K562 (cell line): ENCODE measurements at regions not wholly inside any gene's neighbourhood (a gene's known extent, or its start where the extent isn't known, plus 50 kb on each side); places are given as distances from the start of the nearest gene placed in this dataset.

Source experiments
- ATAC-seq: fragments of 200-7000 bp; cut with Tn5 transposase; 3 replicates; pipeline ENCODE4 v1.9.1; 2020; ENCODE audit warnings: moderate library complexity
- BruUV-seq: library from RNA; stranded (reverse); fragments of 400-500 nt; replicated peaks from 2 replicates; lab custom pipeline; 2021; lab: Mats Ljungman, UMichigan
- CTCF ChIA-PET: fragments of 300-600 bp; formaldehyde crosslinking; extraction: SDS; loops from one replicate; lab custom pipeline; 2021; ENCODE audit warnings: low intra/inter-chr PET ratio; lab: Yijun Ruan, JAX
- POLR2A ChIA-PET: fragments of 300-600, 350-650 bp; sonication (Branson Sonifier 250); formaldehyde crosslinking; extraction: SDS; loops from one replicate; lab custom pipeline; 2021; ENCODE audit warnings: antibody characterized with exemption, inconsistent platforms; lab: Yijun Ruan, JAX
- DNase-seq, 4 experiments: peaks; one replicate each; pipeline versions ENCODE4 v3.0.0 to v3.0.0-alpha.2; 2011 to 2018; ENCODE audit warnings: low spot score in 3 of 4, mixed read lengths in 3 of 4; ENCODE audit errors: extremely low read depth in 1 of 4
- FAIRE-seq: peaks from 2 replicates; lab custom pipeline; 2011; peaks lifted over from hg19 to GRCh38; lab: Jason Lieb, UNC
- H2AFZ ChIP-seq: 2 replicates; pipeline ENCODE4 v1.6.0; 2011; ENCODE audit warnings: low read depth, low read length, control low read depth, inconsistent platforms
- H3K27ac ChIP-seq: fragments of 200-600 bp; 3 replicates; pipeline ENCODE4 v1.8.0; 2011; ENCODE audit warnings: low read depth, mild to moderate bottlenecking, control low read depth, inconsistent platforms, low read length, moderate library complexity, mixed read lengths; ENCODE audit errors: extremely low read depth
- H3K27me3 ChIP-seq, 2 experiments: fragments of 300-600 bp in 1 of 2; 2 replicates in 1 of 2; 3 replicates in 1 of 2; pipeline versions ENCODE4 v1.6.0 to v1.8.0; 2011; ENCODE audit warnings: inconsistent platforms in 2 of 2, low read length in 2 of 2, mild to moderate bottlenecking in 1 of 2, mixed read lengths in 1 of 2, moderate library complexity in 1 of 2; ENCODE audit not compliant: control insufficient read depth in 2 of 2, insufficient read depth in 2 of 2
- H3K36me3 ChIP-seq: fragments of 300-600 bp; 3 replicates; pipeline ENCODE4 v1.8.0; 2011; ENCODE audit warnings: mild to moderate bottlenecking, low read length, inconsistent platforms; ENCODE audit not compliant: control insufficient read depth, insufficient read depth
- H3K4me1 ChIP-seq, 2 experiments: fragments of 200-600 bp in 1 of 2; replicated peaks in 1 of 2; 2 replicates in 1 of 2; 3 replicates in 1 of 2; pipeline versions ENCODE4 v1.5.1 to v1.8.0; 2011; ENCODE audit warnings: inconsistent platforms in 2 of 2, low read length in 2 of 2, mild to moderate bottlenecking in 1 of 2, mixed read lengths in 1 of 2, moderate library complexity in 1 of 2; ENCODE audit not compliant: control insufficient read depth in 2 of 2, insufficient read depth in 2 of 2
- H3K4me2 ChIP-seq: 2 replicates; pipeline ENCODE4 v1.6.1; 2011; ENCODE audit warnings: low read length, control low read depth, inconsistent platforms, mixed read lengths; ENCODE audit not compliant: insufficient read depth
- H3K4me3 ChIP-seq: fragments of 200-600 bp; sonication (generic), shearing (Covaris generic); 2 replicates; pipeline ENCODE4 v1.5.1; 2016; ENCODE audit warnings: control low read depth, inconsistent platforms
- H3K79me2 ChIP-seq: fragments of 200-600 bp; 3 replicates; pipeline ENCODE4 v1.8.0; 2011; ENCODE audit warnings: low read length, inconsistent platforms; ENCODE audit not compliant: control insufficient read depth, insufficient read depth
- H3K9ac ChIP-seq, 2 experiments: 2 replicates each; pipeline versions ENCODE4 v1.6.0 to v1.6.1; 2011; ENCODE audit warnings: low read depth in 2 of 2, low read length in 2 of 2, control low read depth in 1 of 2, inconsistent platforms in 1 of 2, mild to moderate bottlenecking in 1 of 2, mixed read lengths in 1 of 2; ENCODE audit not compliant: insufficient read depth in 1 of 2
- H3K9me1 ChIP-seq: one replicate; pipeline ENCODE4 v1.6.0; 2011; ENCODE audit warnings: inconsistent platforms, mild to moderate bottlenecking, low read length, moderate library complexity; ENCODE audit not compliant: control insufficient read depth, insufficient read depth
- H3K9me3 ChIP-seq: replicated peaks from 2 replicates; pipeline ENCODE4 v1.5.1; 2011; ENCODE audit warnings: low read depth, low read length, inconsistent platforms; ENCODE audit not compliant: control insufficient read depth, insufficient read depth
- H4K20me1 ChIP-seq: replicated peaks from 2 replicates; pipeline ENCODE4 v1.6.1; 2011; ENCODE audit warnings: low read length, inconsistent platforms, mixed read lengths; ENCODE audit not compliant: control insufficient read depth, insufficient read depth
- CBFA2T3 ChIP-seq: fragments of 450-650 bp; IDR thresholded peaks from 2 replicates; pipeline ENCODE4 v1.6.1; 2017
- VEZF1 ChIP-seq: fragments of 200-800 bp; sonication (Bioruptor generic); IDR thresholded peaks from 2 replicates; pipeline ENCODE4 v1.6.1; 2017; ENCODE audit warnings: missing genetic modification characterization, missing compliant biosample characterization
- ZNF318 ChIP-seq, 2 experiments: fragments of 450-650 bp; IDR thresholded peaks; 2 replicates each; pipeline ENCODE4 v1.6.1; 2016; ENCODE audit warnings: mild to moderate bottlenecking in 2 of 2, borderline replicate concordance in 1 of 2, low read depth in 1 of 2, moderate library complexity in 1 of 2
- WGBS: fragments of 100-300 bp; shearing (Covaris generic); methylation state at CpG from one replicate; pipeline ENCODE4 v1.1.6; 2016; ENCODE audit warnings: low coverage, mixed read lengths; ENCODE audit not compliant: insufficient coverage; ENCODE audit errors: missing lambda C conversion rate; 5-methylcytosine and 5-hydroxymethylcytosine counted together
- in situ Hi-C: fragments of 300-500 bp; cut with MboI; formaldehyde crosslinking; loops from 4 replicates; pipeline ENCODE4 v1.15.0; 2018; ENCODE audit warnings: inconsistent platforms, mixed read lengths
- intact Hi-C: fragments of 100-400 bp; cut with micrococcal nuclease; formaldehyde crosslinking; loops from 2 replicates; pipeline ENCODE4 v1.14.2; 2022

GRCh38 chr19:29088761-29089160 is 124.2 kb downstream of the UQCRFS1 start:
- TF ChIP-seq VEZF1 (CRISPR knock-in tag) (0 out of 2 replicates have a peak, but pooled peaks have one; percentile 11), ZNF318 (IDR thresholded peaks at IDR 0.05; ENCODE audit: borderline replicate concordance in 1 of 2, low read depth in 1 of 2) (no peak), CBFA2T3 (peak; percentile 27; the same call in 1 of the 2 replicates)
- TF ChIP-seq, all 486 proteins: peak for 2
- Histone ChIP-seq H3K27me3 (peaks cover 18 to 48% of the 10 kb centered on the region in 2 experiments; a peak in 4 of 5 replicates), H3K4me2 (no peak overlapping the region), H3K9me1 (no peaks in the 10 kb centered on the region), H3K27ac (no peak overlapping the region), H3K79me2 (no peaks in the 10 kb centered on the region), H3K9me3 (no peaks in the 10 kb centered on the region), H3K4me1 (peaks cover 5 to 10% of the 10 kb centered on the region in 2 experiments), H3K36me3 (no peaks in the 10 kb centered on the region), H2AFZ (no peak overlapping the region), H4K20me1 (no peaks in the 10 kb centered on the region), H3K9ac (0 out of 4 replicates have a peak overlapping the region, but pooled peaks of 1 of the 2 experiments have one; percentile 9), H3K4me3 (no peak overlapping the region)
- FAIRE-seq = no peak
- intact Hi-C loops = no loop called here
- in situ Hi-C loops = no loop called here
- WGBS = 2% methylated on average over 9 of the region's 9 CpGs
- ATAC-seq = no peak
- CTCF ChIA-PET = interaction anchor here (0.6 kb wide), 1 partner anchor 11 kb away, joined by 3 read pairs; no protein-coding TSS in a partner anchor
- DNase-seq = peak in 1 of 4 experiments; percentile 20
- no TSS peak for BruUV-seq
- POLR2A ChIA-PET = interaction anchor here (0.7 kb wide), 1 partner anchor 27 kb away, joined by 3 read pairs; no protein-coding TSS in a partner anchor
